ENCODE measurements at regions not wholly inside any gene's neighbourhood (a gene's known extent, or its start where the extent isn't known, plus 50 kb on each side); places are given as distances from the start of the nearest gene placed in this dataset.

DNA sequence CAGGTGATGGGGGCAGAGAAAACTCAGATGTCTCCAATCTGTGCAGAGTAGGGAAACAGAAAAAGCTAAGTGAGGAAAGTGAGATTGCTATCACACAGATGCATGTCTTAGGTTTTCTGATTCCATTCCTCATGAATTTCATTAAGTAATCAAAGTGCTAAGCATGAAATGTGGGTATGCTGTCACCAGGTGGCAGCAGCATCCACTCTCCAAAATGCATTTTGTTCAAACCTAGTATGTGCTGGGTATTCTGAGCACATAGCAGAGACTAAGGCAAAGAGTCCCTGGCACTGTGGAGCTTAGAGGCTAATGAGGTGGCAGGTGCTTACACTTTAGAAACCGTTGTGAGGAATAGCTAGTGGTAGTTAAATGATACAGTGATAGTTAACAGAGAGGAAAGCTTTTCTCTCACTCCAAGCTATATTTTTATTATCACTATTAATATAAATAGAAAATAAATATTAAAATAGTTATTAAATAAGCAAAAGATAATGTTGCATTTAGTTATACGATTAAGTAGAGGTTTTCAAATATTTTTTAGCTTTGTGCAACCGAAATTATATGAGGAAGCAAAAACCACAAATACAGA lies 179.5 kb downstream of the CDH26 start:
- Histone ChIP-seq H3K4me2 (ENCODE audit: low read length) (no peak overlapping the region), H3K9ac (ENCODE audit: low read length) (no peak overlapping the region), H3K9me3 (ENCODE audit: low read length) (no peaks in the 10 kb centered on the region), H3K36me3 (ENCODE audit: low read depth, low read length) (no peaks in the 10 kb centered on the region), H3K4me3 (ENCODE audit: low read length) (no peak overlapping the region), H3K79me2 (ENCODE audit: low read length) (no peaks in the 10 kb centered on the region), H2AFZ (ENCODE audit: low read length) (no peak overlapping the region), H3K4me1 (ENCODE audit: insufficient read depth, low read length) (no peaks in the 10 kb centered on the region), H3F3A (ENCODE audit: low read length, unreplicated experiment) (no peaks in the 10 kb centered on the region), H3K27ac (ENCODE audit: low read length) (no peak overlapping the region), H4K20me1 (ENCODE audit: low read length) (no peaks in the 10 kb centered on the region), H3K9me2 (replicated peaks; ENCODE audit: low read length) (no peaks in the 10 kb centered on the region), H3K27me3 (ENCODE audit: low read length) (peaks cover 17% of the 10 kb centered on the region)
- intact Hi-C loops (cut with micrococcal nuclease), result no loop called here
- no TSS peak for BruUV-seq (replicated peaks)
- ChIA-PET POLR2A (ENCODE audit: unreplicated experiment) (no interaction called here), CTCF (no interaction called here)
- ATAC-seq (no peak; the same call in 1 of the 2 replicates), DNase-seq (peak; percentile 41)
- no peak for TF ChIP-seq EZH2phosphoT487 (IDR thresholded peaks at IDR 0.05; ENCODE audit: borderline replicate concordance, low read length)
- TF ChIP-seq, protein P1, sequence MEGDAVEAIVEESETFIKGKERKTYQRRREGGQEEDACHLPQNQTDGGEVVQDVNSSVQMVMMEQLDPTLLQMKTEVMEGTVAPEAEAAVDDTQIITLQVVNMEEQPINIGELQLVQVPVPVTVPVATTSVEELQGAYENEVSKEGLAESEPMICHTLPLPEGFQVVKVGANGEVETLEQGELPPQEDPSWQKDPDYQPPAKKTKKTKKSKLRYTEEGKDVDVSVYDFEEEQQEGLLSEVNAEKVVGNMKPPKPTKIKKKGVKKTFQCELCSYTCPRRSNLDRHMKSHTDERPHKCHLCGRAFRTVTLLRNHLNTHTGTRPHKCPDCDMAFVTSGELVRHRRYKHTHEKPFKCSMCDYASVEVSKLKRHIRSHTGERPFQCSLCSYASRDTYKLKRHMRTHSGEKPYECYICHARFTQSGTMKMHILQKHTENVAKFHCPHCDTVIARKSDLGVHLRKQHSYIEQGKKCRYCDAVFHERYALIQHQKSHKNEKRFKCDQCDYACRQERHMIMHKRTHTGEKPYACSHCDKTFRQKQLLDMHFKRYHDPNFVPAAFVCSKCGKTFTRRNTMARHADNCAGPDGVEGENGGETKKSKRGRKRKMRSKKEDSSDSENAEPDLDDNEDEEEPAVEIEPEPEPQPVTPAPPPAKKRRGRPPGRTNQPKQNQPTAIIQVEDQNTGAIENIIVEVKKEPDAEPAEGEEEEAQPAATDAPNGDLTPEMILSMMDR (conservative IDR thresholded peaks at IDR 0.05; ENCODE audit: low read depth, low read length), result peak; percentile 60

DNA sequence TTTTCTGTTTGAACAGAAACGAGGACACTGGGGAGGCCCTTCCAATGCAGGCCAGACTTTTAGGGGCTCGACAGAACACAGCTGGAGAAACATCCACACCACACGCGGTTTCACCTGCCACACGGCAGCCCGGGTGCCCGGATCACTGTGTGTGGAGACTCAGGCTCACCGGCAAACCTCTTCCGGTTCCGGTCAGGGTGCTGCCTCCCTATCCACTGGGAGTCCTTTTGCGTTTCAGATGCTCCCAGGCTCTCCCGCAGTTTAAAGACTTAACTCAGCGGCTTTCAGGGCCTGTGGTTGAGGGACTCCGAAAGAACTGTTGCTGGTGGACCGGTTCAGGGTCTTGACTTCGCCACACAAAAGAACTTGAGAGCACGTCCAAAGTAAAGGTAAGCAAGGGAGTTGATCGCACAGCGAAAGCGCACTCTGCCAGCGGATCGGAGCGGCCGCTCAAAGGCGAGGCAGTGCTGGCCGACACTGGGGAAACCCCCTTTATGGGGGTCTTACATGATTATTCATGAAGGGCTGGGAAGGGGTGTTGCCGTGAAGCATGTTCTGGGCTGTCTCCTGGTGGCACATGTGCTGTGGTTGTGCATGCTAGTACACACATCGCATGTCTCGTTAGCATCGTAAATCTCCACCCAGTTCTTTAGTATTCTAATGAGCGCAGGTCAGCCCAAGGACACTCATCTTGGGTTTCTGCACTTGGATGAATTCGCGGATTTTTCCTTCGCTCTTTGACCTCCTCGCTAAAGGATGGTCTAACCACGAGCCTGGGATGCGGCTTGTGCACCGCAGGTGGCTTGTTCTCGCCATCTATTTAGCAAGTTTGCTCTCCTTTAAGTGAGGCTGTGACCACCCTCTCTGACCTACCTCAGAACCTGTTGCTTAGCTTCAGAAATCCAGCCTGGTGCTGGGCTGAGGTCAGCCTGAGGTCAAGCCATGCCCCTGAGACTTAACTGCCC lies 180.3 kb downstream of the CDH26 start:
- no TSS peak for BruUV-seq (replicated peaks)
- Histone ChIP-seq H3K79me2 (ENCODE audit: low read length) (no peaks in the 10 kb centered on the region), H3K9me2 (replicated peaks; ENCODE audit: low read length) (no peaks in the 10 kb centered on the region), H2AFZ (ENCODE audit: low read length) (no peak overlapping the region), H3K27me3 (ENCODE audit: low read length) (peaks cover 25% of the 10 kb centered on the region), H3K4me3 (ENCODE audit: low read length) (no peak overlapping the region), H4K20me1 (ENCODE audit: low read length) (no peaks in the 10 kb centered on the region), H3K4me1 (ENCODE audit: insufficient read depth, low read length) (no peaks in the 10 kb centered on the region), H3K27ac (ENCODE audit: low read length) (no peak overlapping the region), H3K9me3 (ENCODE audit: low read length) (no peaks in the 10 kb centered on the region), H3K4me2 (ENCODE audit: low read length) (no peak overlapping the region), H3F3A (ENCODE audit: low read length, unreplicated experiment) (no peaks in the 10 kb centered on the region), H3K9ac (ENCODE audit: low read length) (no peak overlapping the region), H3K36me3 (ENCODE audit: low read depth, low read length) (no peaks in the 10 kb centered on the region)
- ATAC-seq, result no peak
- POLR2A ChIA-PET (ENCODE audit: unreplicated experiment), result no interaction called here
- intact Hi-C loops (cut with micrococcal nuclease), result no loop called here
- DNase-seq, result no peak
- TF ChIP-seq EZH2phosphoT487 (IDR thresholded peaks at IDR 0.05; ENCODE audit: borderline replicate concordance, low read length), result no peak
- CTCF ChIA-PET, result no interaction called here

DNA sequence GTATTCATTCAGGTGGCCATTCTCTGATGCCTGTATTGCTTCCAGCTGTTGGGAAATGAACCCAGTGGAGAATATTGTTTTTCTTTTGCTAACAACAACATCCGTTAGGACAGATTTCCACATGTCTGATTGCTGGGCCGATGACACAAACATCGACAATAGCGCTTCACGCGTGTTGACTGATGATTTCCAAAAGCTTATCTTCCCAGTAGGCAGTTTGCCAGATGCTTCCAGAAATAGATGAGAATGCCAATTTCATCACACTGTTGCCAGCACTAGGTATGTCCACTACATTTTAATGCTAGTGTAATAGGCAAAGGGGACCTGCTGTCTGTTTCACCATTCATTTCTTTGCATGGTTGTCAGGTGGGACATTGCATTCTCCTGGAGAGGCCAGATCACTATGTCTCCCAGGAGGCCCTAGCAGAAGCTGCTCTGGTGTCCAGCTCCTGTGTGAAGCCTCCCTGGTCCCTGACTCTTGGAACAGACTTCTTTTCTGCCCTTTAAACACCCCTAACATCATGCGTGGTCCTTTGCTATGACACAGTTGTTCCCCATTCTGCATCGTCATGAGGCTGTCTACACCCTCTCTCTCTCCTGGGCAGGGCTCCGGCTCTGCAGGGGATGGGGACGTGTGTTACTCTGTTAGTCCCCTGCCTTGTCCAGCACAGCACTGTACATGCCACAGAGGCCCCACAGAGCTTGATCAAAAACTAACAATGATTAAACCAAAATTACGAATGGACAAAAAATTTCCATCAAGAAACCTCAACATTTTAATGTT lies 181.6 kb downstream of the CDH26 start:
- Histone ChIP-seq H3K9me3 (ENCODE audit: low read length) (no peaks in the 10 kb centered on the region), H3F3A (ENCODE audit: low read length, unreplicated experiment) (no peaks in the 10 kb centered on the region), H3K27ac (ENCODE audit: low read length) (no peak overlapping the region), H3K4me3 (ENCODE audit: low read length) (no peak overlapping the region), H3K79me2 (ENCODE audit: low read length) (no peaks in the 10 kb centered on the region), H3K9me2 (replicated peaks; ENCODE audit: low read length) (no peaks in the 10 kb centered on the region), H3K9ac (ENCODE audit: low read length) (no peak overlapping the region), H3K27me3 (ENCODE audit: low read length) (peaks cover 28% of the 10 kb centered on the region), H4K20me1 (ENCODE audit: low read length) (no peaks in the 10 kb centered on the region), H2AFZ (ENCODE audit: low read length) (no peak overlapping the region), H3K4me2 (ENCODE audit: low read length) (no peak overlapping the region), H3K4me1 (ENCODE audit: insufficient read depth, low read length) (no peaks in the 10 kb centered on the region), H3K36me3 (ENCODE audit: low read depth, low read length) (no peaks in the 10 kb centered on the region)
- POLR2A ChIA-PET (ENCODE audit: unreplicated experiment), result no interaction called here
- BruUV-seq (replicated peaks), result no TSS peak
- CTCF ChIA-PET, result no interaction called here
- no peak for TF ChIP-seq EZH2 (IDR thresholded peaks at IDR 0.05; ENCODE audit: low read length, unreplicated experiment)
- TF ChIP-seq EZH2phosphoT487 (IDR thresholded peaks at IDR 0.05; ENCODE audit: borderline replicate concordance, low read length), result no peak
- TF ChIP-seq, protein P1 (conservative IDR thresholded peaks at IDR 0.05; ENCODE audit: low read depth, low read length), result no peak
- no peak for DNase-seq
- intact Hi-C loops (cut with micrococcal nuclease), result no loop called here
- no peak for ATAC-seq
